Epithelial cell of prostate (primary cell): ENCODE measurements at regions not wholly inside any gene's neighbourhood (a gene's known extent, or its start where the extent isn't known, plus 50 kb on each side); places are given as distances from the start of the nearest gene placed in this dataset.
"Not testable (repeated sequence)": the region's sequence is repeated elsewhere in the genome, so short reads cannot be mapped to it uniquely, and the experiment has no call there.

Experiments
- DNase-seq: peaks from one replicate; pipeline ENCODE4 v3.0.0-alpha.2; 2011; ENCODE audit warnings: low read depth, low spot score
- H3K27ac ChIP-seq: fragments of 450-650 bp; 2 replicates; pipeline ENCODE4 v1.5.1; 2017; ENCODE audit warnings: mild to moderate bottlenecking

DNA sequence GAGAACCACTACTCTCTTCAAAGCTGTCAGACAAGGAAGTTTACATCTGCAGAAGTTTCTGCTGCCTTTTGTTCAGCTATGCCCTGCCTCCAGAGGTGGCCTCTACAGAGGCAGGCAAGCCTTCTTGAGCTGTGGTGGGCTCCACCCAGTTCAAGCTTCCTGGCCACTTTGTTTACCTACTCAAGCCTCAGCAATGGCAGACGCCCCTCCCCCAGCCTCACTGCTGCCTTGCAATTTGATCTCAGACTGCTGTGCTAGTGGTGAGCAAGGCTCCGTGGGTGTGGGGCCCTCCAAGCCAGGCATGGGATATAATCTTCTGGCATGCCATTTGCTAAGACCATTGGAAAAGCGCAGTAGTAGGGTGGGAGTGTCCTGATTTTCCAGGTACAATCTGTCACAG is 144.0 kb downstream of the CCNG2 start:
- not testable (repeated sequence) for H3K27ac ChIP-seq, DNase-seq

GRCh38 chr4:77305766-77306165 is 148.8 kb downstream of the CCNG2 start:
- DNase-seq = no peak

DNA sequence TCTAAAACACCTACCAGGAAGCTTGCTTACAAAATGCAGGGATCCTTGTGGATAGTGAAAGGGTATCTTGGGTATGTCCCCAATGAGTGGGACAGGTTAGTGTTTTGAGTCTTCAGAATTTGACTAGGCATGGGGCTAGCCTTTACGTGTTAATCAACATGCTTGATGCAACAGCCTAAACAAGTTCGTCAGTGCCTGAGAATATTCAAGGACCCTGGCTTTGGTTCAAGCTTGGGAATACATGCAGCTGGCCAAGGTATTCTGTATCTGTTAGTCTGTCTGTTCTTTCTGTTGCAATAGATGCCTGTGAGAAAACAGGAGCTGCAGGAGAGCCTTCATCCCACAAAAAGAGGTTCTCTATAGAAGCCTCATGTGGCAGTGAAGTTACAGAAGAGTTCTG is 149.5 kb downstream of the CCNG2 start:
- no peak for DNase-seq
- no peak overlapping the region for H3K27ac ChIP-seq

More at GRCh38 chr4:77305766-77306165, 148.8 kb downstream of the CCNG2 start:
- H3K27ac ChIP-seq = no peak overlapping the region

DNA sequence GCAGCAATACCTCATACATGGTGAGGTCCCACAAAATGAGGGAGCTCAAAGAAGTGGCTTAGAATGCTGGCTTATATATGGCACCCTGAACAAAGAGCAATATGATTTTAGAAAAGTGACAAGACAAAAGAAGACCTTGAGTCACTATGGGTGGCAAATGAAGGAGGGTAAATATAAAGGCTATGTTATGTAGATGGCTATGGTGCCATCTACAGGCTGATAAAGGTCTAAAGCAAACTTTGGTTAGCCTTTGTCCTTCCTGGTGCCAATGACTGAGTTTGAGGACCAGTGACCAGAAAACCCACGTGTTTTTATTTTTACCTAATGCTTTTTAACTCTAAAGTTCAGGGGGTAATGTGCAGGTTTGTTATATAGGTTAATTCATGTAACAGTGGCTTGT is 151.8 kb downstream of the CCNG2 start:
- H3K27ac ChIP-seq = no peak overlapping the region
- DNase-seq = no peak

GRCh38 chr4:77309496-77309895 is 152.5 kb downstream of the CCNG2 start:
- H3K27ac ChIP-seq = no peak overlapping the region
- no peak for DNase-seq

DNA sequence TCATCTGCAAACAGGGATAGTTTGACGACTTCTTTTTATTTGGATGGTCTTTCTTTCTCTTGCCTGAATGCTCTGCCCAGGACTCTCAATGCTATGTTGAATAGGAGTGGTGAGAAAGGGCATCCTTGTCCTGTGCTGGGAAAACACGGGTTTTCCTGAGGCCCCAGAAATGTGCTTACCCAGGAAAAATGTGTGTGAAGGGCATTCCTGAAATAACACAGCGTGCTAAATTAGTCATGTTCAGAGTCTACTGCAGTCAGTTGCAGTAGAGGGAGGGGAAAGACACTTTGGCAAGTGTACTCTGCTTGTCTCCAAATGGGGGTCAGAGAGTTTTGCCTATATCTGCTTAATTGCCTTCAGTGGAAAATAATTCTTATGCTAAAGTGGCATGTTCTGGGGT is 153.9 kb downstream of the CCNG2 start:
- no peak for DNase-seq
- no peak overlapping the region for H3K27ac ChIP-seq

DNA sequence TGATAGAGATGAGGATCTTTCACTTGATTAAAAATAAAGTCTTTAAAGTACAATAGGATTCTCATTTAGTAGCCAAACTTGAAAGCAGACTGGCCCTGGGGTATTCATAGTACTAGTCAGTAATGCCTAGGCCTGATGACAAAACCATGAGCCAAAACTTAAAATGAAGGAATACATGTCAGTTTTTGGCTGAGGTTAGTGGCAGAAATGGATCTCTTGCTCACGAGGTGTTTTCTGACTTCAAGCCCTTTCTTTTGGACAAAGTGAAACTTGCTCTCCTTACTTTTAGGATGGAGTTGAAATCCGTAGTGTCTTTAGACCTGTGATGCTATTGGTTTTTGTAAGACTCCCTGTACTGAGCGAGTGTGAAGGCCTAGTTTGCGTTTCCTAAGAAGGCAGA is 157.7 kb downstream of the CCNG2 start:
- no peak overlapping the region for H3K27ac ChIP-seq
- DNase-seq = no peak

DNA sequence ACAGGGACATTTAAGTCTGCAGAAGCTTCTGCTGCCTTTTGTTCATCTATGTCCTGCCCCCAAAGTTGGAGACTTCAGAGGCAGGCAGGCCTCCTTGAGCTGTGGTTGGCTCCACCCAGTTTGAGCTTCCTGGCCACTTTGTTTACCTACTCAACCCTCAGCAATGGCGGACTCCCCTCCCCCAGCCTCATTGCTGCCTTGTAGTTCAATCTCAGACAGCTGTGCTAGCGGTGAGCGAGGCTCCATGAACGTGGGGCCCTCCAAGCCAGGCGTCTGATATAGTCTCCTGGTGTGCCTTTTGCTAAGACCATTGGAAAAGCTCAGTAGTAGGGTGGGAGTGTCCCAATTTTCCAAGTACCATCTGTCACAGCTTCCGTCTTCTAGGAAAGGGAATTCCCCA is 170.1 kb downstream of the CCNG2 start:
- H3K27ac ChIP-seq = no peak overlapping the region
- DNase-seq = no peak

DNA sequence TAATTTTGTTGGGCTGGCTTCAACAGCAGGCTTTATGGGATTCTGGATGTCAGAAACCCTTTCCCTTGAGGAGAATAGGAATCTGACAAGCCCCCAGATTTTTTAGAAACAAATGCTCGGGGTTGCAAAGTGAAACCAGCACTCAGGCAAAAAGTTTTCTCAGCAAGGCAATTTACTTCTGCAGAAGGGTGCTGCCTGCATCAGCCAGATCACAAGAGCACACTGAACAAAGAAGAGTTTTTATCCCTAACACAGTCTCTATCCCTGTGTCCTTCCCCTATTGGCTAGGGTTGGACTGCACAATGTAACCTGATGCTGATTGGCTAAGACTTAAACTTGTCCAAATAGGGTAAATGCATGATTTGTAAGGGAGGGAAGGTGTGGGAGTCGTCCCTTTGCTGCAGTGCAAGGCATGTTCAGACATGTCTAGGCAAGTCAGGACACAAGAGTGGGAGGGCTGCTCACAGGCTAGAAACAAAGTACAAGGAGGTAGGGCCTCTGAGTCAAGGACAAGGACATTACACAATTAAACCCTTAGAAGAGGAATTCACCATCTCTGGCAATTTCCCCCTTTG is 175.8 kb downstream of the CCNG2 start:
- H3K27ac ChIP-seq = no peak overlapping the region
- no peak for DNase-seq

DNA sequence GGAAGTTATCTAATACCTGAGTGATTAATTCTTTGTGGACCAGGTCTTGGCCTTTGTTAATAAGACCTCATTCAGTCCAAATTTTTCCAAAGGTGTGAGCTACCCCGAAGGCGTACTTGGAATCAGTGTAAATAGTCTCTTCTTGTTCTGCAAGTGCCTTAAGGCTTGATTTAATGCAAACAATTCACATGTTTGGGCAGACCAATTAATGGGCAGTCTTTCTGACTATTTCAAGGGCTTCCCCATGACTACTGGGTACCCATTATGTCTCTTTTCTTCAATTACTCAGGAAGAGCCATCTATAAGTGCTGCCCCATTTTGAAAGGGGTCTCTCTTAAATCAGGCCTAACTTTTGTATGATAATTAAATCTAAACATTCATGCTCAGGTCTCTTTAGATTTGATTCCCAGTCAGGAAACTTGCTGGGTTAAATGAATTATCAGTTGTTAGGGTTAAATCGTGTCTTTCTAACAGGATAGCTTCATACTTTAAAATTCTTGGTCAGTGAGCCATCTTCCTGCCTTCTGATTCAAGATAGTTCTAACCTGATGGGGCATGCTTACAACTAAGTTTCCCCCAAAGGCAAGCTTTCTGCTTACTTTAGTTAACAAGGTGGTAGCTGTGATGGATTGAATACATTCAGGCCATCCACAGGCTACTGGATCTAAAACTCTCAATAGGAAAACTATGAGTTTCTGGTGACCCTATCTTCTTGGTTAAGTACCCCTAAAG is 179.6 kb downstream of the CCNG2 start:
- DNase-seq = no peak
- H3K27ac ChIP-seq = peak overlapping the region; percentile 86

GRCh38 chr4:77342170-77342810 is 185.3 kb downstream of the CCNG2 start:
- DNase-seq = no peak
- peak overlapping the region; percentile 88 for H3K27ac ChIP-seq

GRCh38 chr4:77344001-77344400 is 187.0 kb downstream of the CCNG2 start:
- peak overlapping the region; percentile 88 for H3K27ac ChIP-seq
- DNase-seq = peak; percentile 73

DNA sequence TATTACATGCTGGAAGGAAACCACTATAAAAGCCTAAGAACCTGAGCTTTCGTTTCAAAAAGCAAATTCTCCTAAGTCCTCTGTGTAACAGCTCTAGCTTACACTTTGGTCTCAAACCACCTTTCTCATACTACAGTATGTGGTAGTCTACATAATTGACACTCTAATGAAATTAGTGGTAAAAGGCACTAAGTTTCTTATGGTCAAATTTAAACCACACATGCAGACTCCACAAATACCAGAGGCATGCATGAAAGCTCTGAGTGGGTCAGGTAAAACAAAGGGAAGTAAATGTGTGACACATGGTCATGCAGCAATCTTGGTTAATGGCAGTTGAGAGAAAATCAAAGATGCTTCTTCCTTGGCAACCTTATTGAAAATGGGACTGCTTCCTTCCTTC is 187.8 kb downstream of the CCNG2 start:
- H3K27ac ChIP-seq = peak overlapping the region; percentile 88
- no peak for DNase-seq

- DNase-seq = no peak
- H3K27ac ChIP-seq = no peak overlapping the region
These were observed 190.5 kb downstream of the CCNG2 start for GRCh38 chr4:77347351-77347966.

DNA sequence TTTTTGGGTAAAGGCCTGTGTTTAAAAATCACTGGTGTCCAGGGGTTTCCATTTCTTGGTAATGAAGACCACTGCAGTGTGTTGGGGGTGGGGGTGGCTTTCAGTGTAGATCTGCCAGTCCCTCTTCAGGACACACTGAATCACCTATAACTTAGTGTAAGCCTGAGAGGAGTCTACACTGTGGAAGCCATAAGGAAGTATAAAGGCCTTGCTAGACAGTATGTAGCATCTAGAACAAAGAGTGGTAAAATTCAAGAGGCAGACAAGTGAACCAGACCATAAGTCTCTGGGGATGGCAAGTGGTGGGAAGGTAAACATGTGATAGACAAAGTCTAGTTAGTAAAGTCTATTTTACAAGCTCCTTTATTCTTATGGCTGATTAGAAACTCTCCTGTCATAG is 191.8 kb downstream of the CCNG2 start:
- no peak for DNase-seq
- peak overlapping the region; percentile 29 for H3K27ac ChIP-seq

DNA sequence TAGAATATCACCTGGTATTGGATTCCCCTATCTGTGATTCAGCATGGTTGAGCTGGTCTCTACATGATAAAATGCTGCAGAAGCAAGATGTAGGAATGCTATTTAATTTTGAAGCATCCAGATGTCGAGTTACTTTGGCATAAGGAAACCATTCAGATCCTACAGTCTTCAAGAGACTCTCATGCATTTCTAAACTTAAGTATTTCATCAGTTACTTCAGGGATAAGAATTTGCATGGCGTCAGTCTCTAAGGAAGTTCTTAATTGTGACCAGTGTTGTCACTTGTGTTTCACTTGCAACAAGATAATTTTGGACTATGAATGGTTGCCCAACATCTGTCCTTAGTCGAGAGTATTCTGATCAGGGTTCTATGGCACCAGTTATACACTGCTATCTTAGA is 192.4 kb downstream of the CCNG2 start:
- no peak for DNase-seq

DNA sequence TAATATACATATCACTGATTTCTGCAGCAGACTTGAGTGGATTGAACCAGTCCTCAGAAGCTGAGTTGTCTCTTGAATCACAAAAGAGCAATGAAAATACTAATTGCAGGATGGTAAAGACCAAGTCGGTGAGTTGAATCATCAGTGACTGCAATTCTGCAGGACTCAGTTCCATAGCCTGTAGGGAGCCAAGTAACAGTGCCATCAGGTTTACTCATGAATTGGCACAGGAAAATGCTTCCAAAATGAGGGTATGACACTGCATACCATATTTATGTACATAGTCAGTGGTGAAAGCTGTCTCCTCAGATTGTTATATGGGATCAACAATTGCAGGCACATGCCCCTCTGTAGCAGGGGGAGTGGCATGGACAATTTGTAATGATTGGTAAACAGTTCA is 192.8 kb downstream of the CCNG2 start:
- peak overlapping the region; percentile 29 for H3K27ac ChIP-seq
- peak; percentile 65 for DNase-seq

More for the DNA sequence above, 192.4 kb downstream of the CCNG2 start:
- H3K27ac ChIP-seq = peak overlapping the region; percentile 29

DNA sequence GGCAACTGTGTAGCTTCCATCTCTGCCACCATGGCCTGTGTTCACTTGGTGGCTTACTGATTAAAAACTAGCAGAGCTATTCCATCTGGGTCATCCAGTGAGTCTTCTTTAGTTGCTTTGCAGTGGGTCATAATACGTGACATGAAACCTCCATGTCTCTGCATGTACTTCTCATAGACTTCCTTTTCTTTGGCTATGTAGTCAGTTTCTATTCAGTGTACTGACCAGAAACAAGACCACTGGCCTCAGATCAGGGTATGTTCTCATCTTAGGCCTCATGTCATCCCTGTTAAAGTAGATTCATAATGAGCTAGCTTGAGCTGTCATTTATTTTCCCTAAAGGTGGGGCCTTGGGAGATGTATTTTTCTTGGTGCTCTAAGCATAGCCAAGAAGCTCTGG is 195.2 kb downstream of the CCNG2 start:
- DNase-seq = no peak
- H3K27ac ChIP-seq = no peak overlapping the region

GRCh38 chr4:77353724-77354315 is 196.8 kb downstream of the CCNG2 start:
- H3K27ac ChIP-seq, DNase-seq: not testable (repeated sequence)

GRCh38 chr4:77354550-77354949 is 197.5 kb downstream of the CCNG2 start:
- no peak for DNase-seq
- H3K27ac ChIP-seq = no peak overlapping the region

GRCh38 chr4:77355731-77356130 is 198.7 kb downstream of the CCNG2 start:
- no peak for DNase-seq
- H3K27ac ChIP-seq = no peak overlapping the region
